Activated B cell treated with CpG ODN at 0.5 μM for 24 hours (primary cell): ENCODE measurements at regions not wholly inside any gene's neighbourhood (a gene's known extent, or its start where the extent isn't known, plus 50 kb on each side); places are given as distances from the start of the nearest gene placed in this dataset.

Experiments used
- ATAC-seq: fragments of 200-7000 bp; cut with Tn5 transposase; one replicate; pipeline ENCODE4 v1.10.0; 2021; ENCODE audit warnings: low read depth, mild to moderate bottlenecking, moderate library complexity
- CTCF ChIA-PET: fragments of 350-600 bp; sonication (Branson Sonifier 250); formaldehyde crosslinking; loops from one replicate; lab custom pipeline; 2021; ENCODE audit warnings: antibody characterized with exemption; lab: Charles Lee
- POLR2A ChIA-PET: fragments of 350-600 bp; sonication (Branson Sonifier 250); formaldehyde crosslinking; loops from one replicate; lab custom pipeline; 2021; ENCODE audit warnings: antibody characterized with exemption; lab: Charles Lee
- DNase-seq: peaks from one replicate; pipeline ENCODE4 v3.0.0; 2022
- H3K27ac Mint-ChIP-seq: one replicate; pipeline ENCODE4 v1.8.0; 2020; ENCODE audit warnings: mixed read lengths
- H3K27me3 Mint-ChIP-seq: one replicate; pipeline ENCODE4 v1.8.0; 2021; ENCODE audit warnings: mixed read lengths
- H3K36me3 Mint-ChIP-seq: one replicate; pipeline ENCODE4 v1.8.0; 2021; ENCODE audit warnings: low read depth, mixed read lengths
- H3K4me1 Mint-ChIP-seq: one replicate; pipeline ENCODE4 v1.8.0; 2021; ENCODE audit warnings: mixed read lengths
- H3K4me3 Mint-ChIP-seq: one replicate; pipeline ENCODE4 v1.8.0; 2020; ENCODE audit warnings: mild to moderate bottlenecking, mixed read lengths
- H3K9me3 Mint-ChIP-seq: one replicate; pipeline ENCODE4 v1.8.0; 2020; ENCODE audit warnings: mixed read lengths
- CTCF ChIP-seq: fragments of 200-600 bp; IDR thresholded peaks from one replicate; pipeline ENCODE4 v1.8.0; 2022; ENCODE audit warnings: antibody characterized with exemption, mild to moderate bottlenecking
- intact Hi-C: fragments of 100-400 bp; cut with micrococcal nuclease; formaldehyde crosslinking; loops from one replicate; pipeline ENCODE4 v1.15.1; 2024

GRCh38 chr4:27463816-27464215, 603.2 kb downstream of the STIM2 start:
- no peak overlapping the region for H3K4me3 Mint-ChIP-seq
- H3K9me3 Mint-ChIP-seq: peaks cover 4% of the 10 kb centered on the region
- ChIA-PET CTCF (interaction anchor here (0.6 kb wide), 1 partner anchor 14 kb away, joined by 3 read pairs; no protein-coding TSS in a partner anchor), POLR2A (no interaction called here)
- DNase-seq (no peak), ATAC-seq (no peak)
- intact Hi-C loops: no loop called here
- TF ChIP-seq CTCF: no peak
- H3K36me3 Mint-ChIP-seq: no peaks in the 10 kb centered on the region
- no peaks in the 10 kb centered on the region for H3K27me3 Mint-ChIP-seq
- H3K4me1 Mint-ChIP-seq: no peaks in the 10 kb centered on the region
- no peak overlapping the region for H3K27ac Mint-ChIP-seq

GRCh38 chr4:27467351-27467750, 606.7 kb downstream of the STIM2 start:
- Mint-ChIP-seq H3K4me3 (no peak overlapping the region), H3K27me3 (no peaks in the 10 kb centered on the region), H3K27ac (no peak overlapping the region), H3K36me3 (no peaks in the 10 kb centered on the region), H3K9me3 (no peaks in the 10 kb centered on the region), H3K4me1 (no peaks in the 10 kb centered on the region)
- POLR2A ChIA-PET: no interaction called here
- DNase-seq (no peak), ATAC-seq (no peak)
- TF ChIP-seq CTCF: no peak
- CTCF ChIA-PET: no interaction called here
- intact Hi-C loops: no loop called here

GRCh38 chr4:27472364-27472763, 611.7 kb downstream of the STIM2 start:
- Mint-ChIP-seq H3K36me3 (no peaks in the 10 kb centered on the region), H3K27ac (no peak overlapping the region), H3K9me3 (no peaks in the 10 kb centered on the region), H3K4me3 (no peak overlapping the region), H3K4me1 (no peaks in the 10 kb centered on the region), H3K27me3 (no peaks in the 10 kb centered on the region)
- intact Hi-C loops: no loop called here
- TF ChIP-seq CTCF: no peak
- ChIA-PET POLR2A (no interaction called here), CTCF (no interaction called here)
- DNase-seq: no peak
- ATAC-seq: no peak

- Mint-ChIP-seq H3K27ac (no peak overlapping the region), H3K4me1 (no peaks in the 10 kb centered on the region), H3K9me3 (no peaks in the 10 kb centered on the region), H3K36me3 (no peaks in the 10 kb centered on the region), H3K27me3 (no peaks in the 10 kb centered on the region), H3K4me3 (no peak overlapping the region)
- no peak for TF ChIP-seq CTCF
- DNase-seq (no peak), ATAC-seq (no peak)
- intact Hi-C loops: no loop called here
- CTCF ChIA-PET: no interaction called here
- POLR2A ChIA-PET: no interaction called here
These were observed 614.0 kb downstream of the STIM2 start for GRCh38 chr4:27474691-27475090.

- no peak overlapping the region for H3K4me3 Mint-ChIP-seq
- H3K9me3 Mint-ChIP-seq: peaks cover 2% of the 10 kb centered on the region
- H3K27me3 Mint-ChIP-seq: no peaks in the 10 kb centered on the region
- no peak for TF ChIP-seq CTCF
- no peaks in the 10 kb centered on the region for H3K4me1 Mint-ChIP-seq
- ATAC-seq (no peak), DNase-seq (no peak)
- POLR2A ChIA-PET: no interaction called here
- CTCF ChIA-PET: no interaction called here
- H3K27ac Mint-ChIP-seq: no peak overlapping the region
- H3K36me3 Mint-ChIP-seq: no peaks in the 10 kb centered on the region
- intact Hi-C loops: no loop called here
These were observed 623.6 kb downstream of the STIM2 start for GRCh38 chr4:27484216-27484615.
